Right lobe of liver (tissue), 6 donors: ENCODE measurements at regions not wholly inside any gene's neighbourhood (a gene's known extent, or its start where the extent isn't known, plus 50 kb on each side); places are given as distances from the start of the nearest gene placed in this dataset.

ENCODE experiments used
- ATAC-seq, 4 donors: fragments of 200-7000 bp; cut with Tn5 transposase; one replicate each; pipeline ENCODE4 v1.9.1; 2020; ENCODE audit warnings: mild to moderate bottlenecking in 4 of 4, moderate library complexity in 4 of 4
- DNase-seq, 3 donors: peaks; one replicate each; pipeline ENCODE4 v3.0.0-alpha.2; 2020
- H3K27ac ChIP-seq, 3 donors: fragments of 200-600 bp; one replicate each; pipeline ENCODE4 v1.8.0; 2022
- H3K27me3 ChIP-seq, 2 donors: fragments of 200-600 bp; one replicate each; pipeline ENCODE4 v1.8.0; 2022
- H3K36me3 ChIP-seq, 4 donors: fragments of 200-600 bp; sonication (generic) in 1 of 4; one replicate each; pipeline versions ENCODE4 v1.5.1 to v1.8.0; 2017 to 2022; ENCODE audit warnings: control low read depth in 1 of 4
- H3K4me1 ChIP-seq, 4 donors: fragments of 200-600 bp; sonication (generic) in 1 of 4; one replicate each; pipeline versions ENCODE4 v1.5.1 to v1.8.0; 2017 to 2022; ENCODE audit warnings: control low read depth in 1 of 4
- H3K4me3 ChIP-seq, 3 donors: fragments of 200-600 bp; one replicate each; pipeline ENCODE4 v1.8.0; 2022
- H3K9me3 ChIP-seq, 4 donors: fragments of 200-600 bp; sonication (generic) in 1 of 4; one replicate each; pipeline versions ENCODE4 v1.5.1 to v1.8.0; 2017 to 2022; ENCODE audit warnings: control low read depth in 1 of 4
- POLR2A ChIP-seq: fragments of 450-650 bp; IDR thresholded peaks from one replicate; pipeline ENCODE4 v1.6.1; 2017; ENCODE audit warnings: antibody characterized with exemption, mild to moderate bottlenecking
- WGBS: methylation state at CpG from one replicate; pipeline ENCODE4 v1.1.6; 2018; ENCODE audit warnings: low coverage, low lambda C conversion rate; ENCODE audit not compliant: insufficient coverage; ENCODE audit errors: missing lambda C conversion rate; 5-methylcytosine and 5-hydroxymethylcytosine counted together
- intact Hi-C, 2 donors: fragments of 100-400 bp; cut with DNase I; formaldehyde crosslinking; loops; one replicate each; pipeline versions ENCODE4 v1.11.2 to v1.14.1; 2022
- TF ChIP-seq, protein P1 (sequence below), 4 donors: fragments of 200-600 bp in 3 of 4; fragments of 450-650 bp in 1 of 4; IDR thresholded peaks; one replicate each; pipeline versions ENCODE4 v1.5.1 to v1.8.0; 2016 to 2022; ENCODE audit warnings: antibody characterized with exemption in 4 of 4, mild to moderate bottlenecking in 2 of 4
- donor health status: DM: no; HTN: yes; CAD: no.
- donor health status: DM: no; HTN: no; CAD: no.
- donor health status: DM: no; HTN: no; CAD: no.
- donor health status: DM: no; HTN: yes; CAD: no.
- donor health status: DM: no; HTN: yes; CAD: no.

DNA sequence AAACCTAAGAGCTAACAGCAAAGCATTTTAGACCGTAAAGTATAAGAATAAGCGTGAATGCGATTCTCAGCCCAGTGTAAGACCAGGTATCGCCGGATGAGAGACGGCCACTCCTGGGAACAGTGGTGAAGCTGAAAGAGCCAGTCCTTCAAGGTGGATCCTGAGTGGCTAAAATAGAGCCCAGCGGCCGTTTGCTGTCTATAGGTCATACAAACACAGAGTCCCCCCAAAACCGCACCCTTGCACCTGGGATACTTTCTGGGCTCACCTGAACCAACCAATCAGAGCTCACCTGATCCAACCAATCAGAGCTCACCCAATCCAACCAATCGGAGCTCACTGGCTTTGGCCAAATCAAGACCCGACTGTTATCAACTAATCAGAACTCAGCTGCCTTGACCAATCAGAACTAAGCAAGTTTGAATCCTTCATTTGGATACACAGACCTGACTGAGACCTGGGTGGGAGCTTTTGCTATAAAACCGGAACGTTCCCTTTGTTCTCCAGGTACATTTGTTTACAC, 248.2 kb downstream of the DLL1 start:
- Histone ChIP-seq H3K27me3 (no peaks in the 10 kb centered on the region), H3K9me3 (no peaks in the 10 kb centered on the region), H3K27ac (no peak overlapping the region), H3K4me1 (no peaks in the 10 kb centered on the region), H3K4me3 (no peak overlapping the region), H3K36me3 (no peaks in the 10 kb centered on the region)
- no peak for DNase-seq
- WGBS: 86% methylated on average over 6 of the region's 13 CpGs
- ATAC-seq: no peak
- intact Hi-C loops: no loop called here
- TF ChIP-seq POLR2A: no peak
- TF ChIP-seq, protein P1, sequence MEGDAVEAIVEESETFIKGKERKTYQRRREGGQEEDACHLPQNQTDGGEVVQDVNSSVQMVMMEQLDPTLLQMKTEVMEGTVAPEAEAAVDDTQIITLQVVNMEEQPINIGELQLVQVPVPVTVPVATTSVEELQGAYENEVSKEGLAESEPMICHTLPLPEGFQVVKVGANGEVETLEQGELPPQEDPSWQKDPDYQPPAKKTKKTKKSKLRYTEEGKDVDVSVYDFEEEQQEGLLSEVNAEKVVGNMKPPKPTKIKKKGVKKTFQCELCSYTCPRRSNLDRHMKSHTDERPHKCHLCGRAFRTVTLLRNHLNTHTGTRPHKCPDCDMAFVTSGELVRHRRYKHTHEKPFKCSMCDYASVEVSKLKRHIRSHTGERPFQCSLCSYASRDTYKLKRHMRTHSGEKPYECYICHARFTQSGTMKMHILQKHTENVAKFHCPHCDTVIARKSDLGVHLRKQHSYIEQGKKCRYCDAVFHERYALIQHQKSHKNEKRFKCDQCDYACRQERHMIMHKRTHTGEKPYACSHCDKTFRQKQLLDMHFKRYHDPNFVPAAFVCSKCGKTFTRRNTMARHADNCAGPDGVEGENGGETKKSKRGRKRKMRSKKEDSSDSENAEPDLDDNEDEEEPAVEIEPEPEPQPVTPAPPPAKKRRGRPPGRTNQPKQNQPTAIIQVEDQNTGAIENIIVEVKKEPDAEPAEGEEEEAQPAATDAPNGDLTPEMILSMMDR (IDR thresholded peaks at IDR 0.05): no peak

DNA sequence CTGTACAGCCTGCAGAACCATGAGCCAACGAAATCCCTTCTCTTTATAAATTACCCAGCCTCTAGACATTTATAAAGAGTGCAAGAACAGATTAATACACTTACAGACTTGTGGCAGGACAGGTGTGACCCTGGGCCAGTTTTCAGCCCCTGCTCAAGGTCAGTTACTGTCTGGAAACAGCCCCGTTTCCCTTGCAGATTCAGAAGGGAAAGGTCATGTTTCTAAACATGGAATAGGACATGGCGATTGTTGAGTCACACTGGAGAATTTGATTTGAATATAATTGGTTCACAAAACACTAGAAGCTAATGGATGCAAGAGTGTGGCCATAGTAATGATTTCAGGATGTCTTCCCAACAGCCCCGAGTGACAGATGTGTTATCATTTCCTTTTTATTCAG, 248.8 kb downstream of the DLL1 start:
- no peaks in the 10 kb centered on the region for H3K4me1 ChIP-seq
- DNase-seq (no peak), ATAC-seq (no peak)
- WGBS: 54% methylated on average over 4 of the region's 4 CpGs
- no peak overlapping the region for H3K27ac ChIP-seq
- TF ChIP-seq POLR2A: no peak
- TF ChIP-seq, protein P1 (IDR thresholded peaks at IDR 0.05): no peak
- H3K36me3 ChIP-seq: no peaks in the 10 kb centered on the region
- H3K4me3 ChIP-seq: no peak overlapping the region
- H3K27me3 ChIP-seq: no peaks in the 10 kb centered on the region
- H3K9me3 ChIP-seq: no peaks in the 10 kb centered on the region
- intact Hi-C loops: no loop called here

DNA sequence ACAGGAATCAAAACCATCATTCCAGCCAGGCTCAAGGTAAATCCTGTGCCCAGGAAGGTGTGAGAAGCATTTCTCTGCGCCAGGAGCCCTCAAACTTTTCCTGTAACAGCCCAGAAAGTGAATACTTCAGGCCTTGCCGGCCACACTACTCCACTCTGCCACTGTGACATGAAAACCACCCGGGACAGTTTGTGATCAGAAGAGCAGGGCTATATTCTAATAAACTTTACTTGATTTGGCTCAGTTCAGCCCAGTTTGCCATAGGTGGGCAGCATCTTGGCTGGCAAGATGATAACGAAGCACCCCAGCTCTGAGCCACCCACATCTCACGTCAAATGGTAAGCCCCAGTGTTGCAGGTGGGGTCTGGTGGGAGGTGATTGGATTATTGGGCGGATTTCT, 249.4 kb downstream of the DLL1 start:
- Histone ChIP-seq H3K4me1 (no peaks in the 10 kb centered on the region), H3K4me3 (no peak overlapping the region), H3K27ac (no peak overlapping the region), H3K36me3 (no peaks in the 10 kb centered on the region), H3K27me3 (no peaks in the 10 kb centered on the region), H3K9me3 (no peaks in the 10 kb centered on the region)
- DNase-seq: no peak
- TF ChIP-seq, protein P1 (IDR thresholded peaks at IDR 0.05): no peak
- TF ChIP-seq POLR2A: no peak
- 83% methylated on average over 2 of the region's 6 CpGs for WGBS
- intact Hi-C loops: no loop called here
- ATAC-seq: no peak

DNA sequence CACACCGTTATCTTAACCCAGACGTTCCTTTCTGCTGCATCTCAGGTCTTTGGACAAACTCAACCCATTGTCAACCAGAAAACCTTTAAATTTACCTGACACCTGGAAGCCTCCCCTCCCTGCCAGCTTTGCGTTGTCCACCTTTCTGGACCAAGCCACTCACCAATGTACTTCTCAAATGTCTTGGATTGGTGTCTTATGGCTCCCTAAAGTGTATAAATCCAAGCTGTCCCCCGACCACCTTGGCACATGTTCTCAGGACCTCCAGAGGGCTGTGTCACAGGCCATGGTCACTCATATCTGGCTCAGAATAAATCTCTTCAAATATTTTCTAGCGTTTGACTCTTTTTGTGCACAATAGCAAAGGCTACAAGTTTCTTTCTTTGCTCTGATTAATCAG, 250.0 kb downstream of the DLL1 start:
- no peak overlapping the region for H3K4me3 ChIP-seq
- no peaks in the 10 kb centered on the region for H3K9me3 ChIP-seq
- 81% methylated on average over 5 of the region's 5 CpGs for WGBS
- no peaks in the 10 kb centered on the region for H3K27me3 ChIP-seq
- H3K27ac ChIP-seq: no peak overlapping the region
- ATAC-seq: no peak
- intact Hi-C loops: no loop called here
- H3K4me1 ChIP-seq: no peaks in the 10 kb centered on the region
- H3K36me3 ChIP-seq: no peaks in the 10 kb centered on the region
- DNase-seq: no peak
- no peak for TF ChIP-seq POLR2A
- TF ChIP-seq, protein P1 (IDR thresholded peaks at IDR 0.05): no peak

DNA sequence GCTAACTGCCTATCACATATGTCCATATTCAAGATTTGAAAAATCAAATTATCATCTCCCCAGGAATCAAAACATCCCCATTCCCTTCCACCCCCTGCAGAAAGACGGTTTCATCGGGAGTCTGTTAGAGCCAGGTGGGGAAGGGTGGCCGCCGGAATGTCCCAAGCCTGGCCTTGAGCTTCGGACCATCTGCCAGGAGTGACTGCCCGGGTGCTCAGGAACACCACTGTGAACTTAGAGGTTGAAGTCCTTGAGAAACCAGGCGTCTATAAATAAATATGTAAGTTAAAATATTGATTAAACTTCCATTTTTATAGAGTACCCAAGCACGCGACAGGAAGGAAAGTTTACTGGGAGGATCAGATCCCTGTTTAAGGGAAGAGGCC, 250.8 kb downstream of the DLL1 start:
- Histone ChIP-seq H3K27ac (no peak overlapping the region), H3K27me3 (no peaks in the 10 kb centered on the region), H3K4me1 (no peaks in the 10 kb centered on the region), H3K36me3 (no peaks in the 10 kb centered on the region), H3K4me3 (no peak overlapping the region), H3K9me3 (no peaks in the 10 kb centered on the region)
- WGBS: 57% methylated on average over 9 of the region's 9 CpGs
- ATAC-seq: no peak
- no peak for TF ChIP-seq POLR2A
- TF ChIP-seq, protein P1 (IDR thresholded peaks at IDR 0.05): no peak
- intact Hi-C loops: no loop called here
- DNase-seq: no peak
